Cardiac fibroblast (primary cell): ENCODE measurements at regions not wholly inside any gene's neighbourhood (a gene's known extent, or its start where the extent isn't known, plus 50 kb on each side); places are given as distances from the start of the nearest gene placed in this dataset.
A peak's percentile ranks its signal among the peaks of the same experiment; 100 is the strongest.

Experiments used
- DNase-seq, 2 donors: peaks; one replicate each; pipeline versions ENCODE4 v3.0.0 to v3.0.0-alpha.2; 2010; ENCODE audit warnings: low read depth in 2 of 2
- H3K4me3 ChIP-seq, 2 donors: replicated peaks in 1 of 2; 1 replicate in 1 of 2; 2 replicates in 1 of 2; pipeline ENCODE4 v1.5.1; 2011; ENCODE audit warnings: low read depth in 2 of 2, low read length in 2 of 2, mild to moderate bottlenecking in 2 of 2, moderate library complexity in 1 of 2
- CTCF ChIP-seq: IDR thresholded peaks from one replicate; pipeline ENCODE4 v1.5.1; 2011; ENCODE audit warnings: low read depth, mild to moderate bottlenecking, low read length, inconsistent platforms

DNA sequence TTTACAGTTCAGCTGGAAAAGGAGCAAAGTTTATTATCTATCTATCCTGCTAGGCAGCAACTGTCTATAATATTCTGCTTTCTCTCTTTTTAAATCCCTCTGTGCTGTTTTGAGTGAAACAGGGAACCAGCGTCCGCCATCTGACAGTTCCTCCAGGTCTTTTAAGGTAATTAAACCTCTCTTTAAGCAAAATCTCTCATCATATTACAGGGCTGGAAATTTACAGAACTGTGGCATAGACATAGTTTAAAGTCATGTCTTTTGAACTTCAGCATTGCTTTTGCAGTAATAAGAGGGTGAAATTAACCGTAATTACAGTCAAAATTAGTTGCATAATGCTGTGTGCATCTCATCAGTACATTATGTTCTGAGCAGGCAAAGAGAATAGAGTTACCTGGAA is 263.4 kb upstream of the KCNMB2 start:
- no peak for TF ChIP-seq CTCF
- H3K4me3 ChIP-seq = no peak overlapping the region
- no peak for DNase-seq

GRCh38 chr3:178274711-178275110 is 261.5 kb upstream of the KCNMB2 start:
- TF ChIP-seq CTCF = no peak
- DNase-seq = no peak
- H3K4me3 ChIP-seq = no peak overlapping the region

DNA sequence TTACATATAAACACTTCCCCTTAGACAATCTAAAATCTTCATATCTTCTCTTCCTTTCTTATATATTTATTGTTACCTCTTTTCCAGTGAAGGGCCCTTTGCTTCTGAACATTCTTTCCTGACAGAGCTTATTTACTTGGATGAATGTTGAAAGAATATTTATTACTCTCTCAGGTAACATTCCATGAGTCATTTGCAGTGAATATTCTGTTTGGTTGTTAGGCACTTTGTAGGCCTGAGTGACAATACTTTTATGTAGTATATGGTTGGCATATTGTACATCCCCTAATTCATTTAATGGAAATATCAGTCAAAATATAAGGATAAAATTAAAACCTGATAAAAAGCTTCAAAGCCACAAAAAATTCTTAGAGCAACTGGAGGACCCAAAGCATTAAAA is 260.9 kb upstream of the KCNMB2 start:
- DNase-seq = no peak
- no peak overlapping the region for H3K4me3 ChIP-seq
- TF ChIP-seq CTCF = no peak

GRCh38 chr3:178275793-178276192 is 260.4 kb upstream of the KCNMB2 start:
- H3K4me3 ChIP-seq = no peak overlapping the region
- DNase-seq = no peak
- TF ChIP-seq CTCF = no peak

DNA sequence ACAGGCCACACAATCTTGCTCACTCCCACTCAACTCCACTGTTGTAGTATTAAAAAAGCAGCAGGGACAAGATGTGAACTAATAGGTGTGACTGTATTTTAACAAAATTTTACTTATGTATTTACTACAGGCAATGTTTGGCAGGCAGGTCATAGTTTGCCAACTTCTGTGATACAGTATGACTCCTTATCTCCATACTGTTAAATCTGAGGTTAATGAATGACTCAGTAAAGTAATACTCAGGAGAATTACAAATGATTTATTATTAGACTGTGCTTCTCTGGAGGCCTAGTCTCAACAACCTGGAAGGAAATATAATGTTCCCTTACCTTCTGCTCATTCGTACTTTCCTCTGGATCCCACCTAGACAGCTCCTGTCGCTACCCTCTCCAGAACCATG is 258.6 kb upstream of the KCNMB2 start:
- no peak overlapping the region for H3K4me3 ChIP-seq
- no peak for TF ChIP-seq CTCF
- peak in 1 of 2 donors; percentile 26 for DNase-seq

DNA sequence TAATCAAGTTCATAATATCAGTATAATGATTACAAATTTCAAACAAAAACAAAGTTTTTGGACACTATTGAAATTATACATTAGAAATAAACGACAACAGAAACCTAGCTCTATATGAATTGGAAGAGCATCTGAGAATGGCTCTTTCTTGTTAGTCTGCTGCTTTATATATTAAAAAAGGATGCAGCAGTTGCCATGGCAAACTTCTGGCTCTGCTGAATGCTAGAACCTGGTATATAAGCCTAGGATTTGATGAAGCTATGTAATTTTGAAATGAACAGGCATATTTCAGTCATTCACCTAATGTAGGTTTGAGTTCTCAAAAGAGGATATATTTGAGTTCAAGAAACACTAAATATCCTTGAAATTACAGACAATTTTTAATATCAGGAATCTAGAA is 252.7 kb upstream of the KCNMB2 start:
- no peak for TF ChIP-seq CTCF
- no peak for DNase-seq
- no peak overlapping the region for H3K4me3 ChIP-seq

GRCh38 chr3:178284181-178284580 is 252.1 kb upstream of the KCNMB2 start:
- no peak for DNase-seq
- no peak for TF ChIP-seq CTCF
- H3K4me3 ChIP-seq = no peak overlapping the region
